GM19455 (cell line): ENCODE measurements at regions not wholly inside any gene's neighbourhood (a gene's known extent, or its start where the extent isn't known, plus 50 kb on each side); places are given as distances from the start of the nearest gene placed in this dataset.
"Not testable (repeated sequence)": the region's sequence is repeated elsewhere in the genome, so short reads cannot be mapped to it uniquely, and the experiment has no call there.

Source experiments
- ATAC-seq: cut with Tn5 transposase; IDR thresholded peaks from one replicate; pipeline ENCODE4 v1.9.1; 2021; ENCODE audit not compliant: unreplicated experiment

DNA sequence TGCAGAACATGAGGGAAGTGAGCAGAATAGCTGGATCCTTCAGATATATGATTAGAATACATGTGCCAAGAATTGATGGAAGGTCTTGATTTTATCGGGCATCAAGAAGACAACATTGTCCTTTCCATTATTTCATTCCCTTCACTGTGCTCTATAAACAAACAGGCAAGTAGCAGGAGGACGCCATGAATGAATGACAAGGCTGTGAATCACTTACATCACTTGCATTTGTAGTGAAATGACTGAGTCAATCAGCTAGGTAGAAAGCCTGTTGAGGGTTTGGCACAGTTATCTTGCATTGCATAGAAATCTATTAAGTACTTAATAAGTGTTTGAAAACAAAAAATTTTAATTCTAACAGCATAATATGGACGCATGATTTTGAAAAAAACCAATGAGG lies 548.8 kb upstream of the IZUMO3 start:
- ATAC-seq, result no peak

DNA sequence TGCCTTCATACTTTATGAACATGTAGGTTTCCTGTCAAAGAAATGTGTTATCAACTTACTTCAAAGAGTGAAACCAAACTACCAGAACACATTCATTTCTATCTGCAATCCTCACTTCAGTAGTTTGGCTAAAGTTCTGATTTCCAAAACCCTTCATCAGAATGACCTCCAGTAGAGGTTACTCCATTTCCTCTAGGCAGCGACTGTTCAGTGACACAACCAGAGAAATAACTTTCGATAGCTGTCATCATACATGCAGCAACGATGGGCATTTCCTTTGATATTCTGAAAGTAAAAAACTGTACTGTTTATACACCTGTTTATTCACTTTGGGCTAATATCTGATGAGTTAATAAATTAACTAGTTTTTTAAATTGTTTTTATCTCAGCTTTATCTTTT lies 532.5 kb upstream of the IZUMO3 start:
- ATAC-seq, result no peak

DNA sequence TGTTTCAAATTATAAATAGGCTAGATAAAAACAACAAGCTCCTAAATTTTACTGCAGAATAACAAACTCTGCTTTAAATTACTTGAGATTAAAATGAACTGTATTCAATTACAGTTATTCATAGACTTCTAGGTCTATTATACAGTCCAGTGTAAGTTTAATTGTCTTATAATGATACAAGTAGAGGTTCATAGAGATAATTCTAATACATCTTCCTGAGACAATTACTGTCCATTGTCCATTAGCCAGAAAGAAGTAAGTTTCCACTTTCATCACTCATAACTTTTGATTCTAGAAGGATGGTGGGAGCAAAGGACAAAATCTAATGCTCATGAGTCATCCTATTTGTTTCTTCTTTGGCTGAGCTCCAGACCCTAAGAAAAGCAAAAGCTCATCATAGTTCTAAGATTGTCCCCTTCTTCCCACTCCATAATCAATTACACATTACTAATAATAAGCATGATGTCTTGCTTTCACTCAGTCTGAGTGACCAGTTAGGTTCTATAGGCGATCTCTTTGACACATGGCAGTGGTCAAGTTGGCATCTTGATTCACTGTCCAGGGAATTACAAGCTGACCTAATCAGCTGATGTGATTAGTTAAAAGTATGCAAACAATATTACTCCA lies 502.5 kb upstream of the IZUMO3 start:
- no peak for ATAC-seq

DNA sequence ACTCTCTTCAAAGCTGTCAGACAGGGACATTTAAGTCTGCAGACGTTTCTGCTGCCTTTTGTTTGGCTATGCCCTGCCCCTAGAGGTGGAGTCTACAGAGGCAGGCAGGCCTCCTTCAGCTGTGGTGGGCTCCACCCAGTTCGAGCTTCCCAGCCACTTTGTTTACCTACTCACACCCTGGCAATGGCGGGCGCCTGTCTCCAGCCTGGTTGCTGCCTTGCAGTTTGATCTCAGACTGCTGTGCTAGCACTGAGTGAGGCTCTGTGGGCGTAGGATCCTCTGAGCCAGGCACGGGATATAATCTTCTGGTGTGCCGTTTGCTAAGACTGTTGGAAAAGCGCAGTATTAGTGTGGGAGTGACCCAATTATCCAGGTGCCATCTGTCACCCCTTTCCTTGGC lies 499.8 kb upstream of the IZUMO3 start:
- ATAC-seq, result not testable (repeated sequence)

DNA sequence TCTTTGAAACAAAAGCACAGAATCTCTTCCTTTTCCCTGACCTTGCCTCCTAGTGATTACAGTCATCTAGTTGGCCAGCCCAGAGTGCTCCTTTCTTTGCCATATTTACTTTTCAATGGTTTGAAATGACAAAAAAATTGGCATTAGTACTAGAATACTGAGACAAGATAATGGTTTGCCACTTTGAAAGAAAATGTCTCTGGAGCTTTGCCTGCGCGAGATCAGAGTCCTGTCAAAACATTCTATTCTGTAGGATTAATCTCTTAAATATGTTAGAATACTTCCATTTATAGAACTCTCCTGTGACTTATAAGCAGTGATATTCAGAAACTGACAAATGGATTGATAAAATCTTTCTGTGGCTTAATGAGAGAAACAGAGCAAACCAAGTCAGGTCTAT lies 484.0 kb upstream of the IZUMO3 start:
- no peak for ATAC-seq

DNA sequence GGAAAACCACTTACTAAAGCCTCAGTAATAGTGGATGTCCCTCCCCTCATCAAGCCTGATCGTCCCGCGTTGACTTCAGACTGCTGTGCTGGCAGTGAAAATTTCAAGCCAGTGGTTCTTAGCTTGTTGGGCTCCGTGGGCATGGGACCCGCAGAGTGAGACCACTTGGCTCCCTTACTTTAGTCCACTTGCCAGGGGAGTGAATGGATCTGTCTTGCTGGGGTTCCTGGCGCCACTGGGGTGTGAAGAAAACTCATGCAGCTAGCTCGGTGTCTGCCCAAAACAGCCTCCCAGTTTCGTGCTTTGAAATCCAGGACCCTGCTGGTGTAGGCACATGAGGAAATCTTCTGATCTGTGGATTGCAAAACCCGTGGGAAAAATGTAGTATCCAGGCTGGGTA lies 480.0 kb upstream of the IZUMO3 start:
- no peak for ATAC-seq

DNA sequence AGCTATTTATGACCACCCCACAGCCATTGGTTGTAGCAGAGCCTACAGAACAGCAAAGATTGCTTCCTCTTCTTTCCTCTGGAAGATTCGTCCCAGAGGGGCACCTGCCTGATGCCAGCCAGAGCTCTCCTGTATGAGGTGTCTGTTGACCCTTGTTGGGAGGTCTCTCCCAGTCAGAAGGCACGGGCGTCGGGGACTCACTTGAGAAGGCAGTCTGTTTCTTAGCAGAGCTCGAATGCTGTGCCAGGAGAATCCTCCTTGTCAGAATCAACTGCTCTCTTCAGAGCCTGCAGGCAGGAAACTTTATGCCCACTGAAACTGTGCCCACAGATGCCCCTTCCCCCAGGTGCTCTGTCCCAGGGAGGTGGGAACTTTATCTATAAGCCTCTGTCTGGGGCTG lies 479.5 kb upstream of the IZUMO3 start:
- ATAC-seq, result no peak

DNA sequence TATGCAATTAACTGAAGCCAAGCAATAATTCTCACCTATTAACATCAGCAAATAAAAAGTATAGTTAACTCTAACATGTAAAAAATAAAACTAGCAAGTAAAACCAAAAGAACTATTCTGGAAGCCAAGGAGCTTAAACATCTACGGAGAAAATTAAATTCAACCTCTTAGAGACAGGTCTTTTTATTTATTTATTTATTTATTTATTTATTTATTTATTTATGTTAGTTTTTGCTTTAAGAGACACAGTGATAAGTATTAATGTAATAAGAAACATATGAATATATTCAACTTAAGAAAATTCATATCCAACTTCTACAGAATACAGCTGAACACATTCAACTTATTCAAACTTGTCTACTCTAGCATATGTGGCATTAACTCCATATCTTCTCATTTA lies 472.1 kb upstream of the IZUMO3 start:
- no peak for ATAC-seq

DNA sequence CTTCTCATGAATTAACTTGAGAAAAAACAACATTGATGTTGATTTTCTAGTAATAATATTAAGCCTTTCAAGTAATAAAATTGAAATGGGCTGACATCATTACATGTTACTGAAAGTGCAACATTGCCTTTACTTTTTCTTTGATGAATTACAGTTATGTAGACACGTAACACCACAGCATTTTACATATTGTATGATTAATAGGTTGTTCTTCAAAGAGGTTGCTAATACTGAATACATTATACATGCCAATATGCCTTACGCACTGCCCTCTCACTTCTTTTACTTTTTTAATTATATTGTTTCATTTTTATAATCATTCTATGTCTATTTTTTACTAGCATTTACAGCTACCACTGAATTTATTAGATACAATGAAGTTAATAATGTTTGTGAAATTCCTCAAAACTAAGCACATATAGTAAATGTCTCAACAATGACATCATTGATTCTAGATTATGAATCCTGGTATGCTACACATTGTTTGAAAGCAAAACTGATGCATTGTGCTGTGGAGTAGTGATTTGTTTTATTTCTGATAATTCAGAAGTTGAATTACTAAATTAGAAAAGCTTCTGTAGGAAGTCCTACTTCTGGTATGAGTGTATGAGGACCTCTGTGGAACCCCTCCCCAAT lies 464.4 kb upstream of the IZUMO3 start:
- no peak for ATAC-seq

DNA sequence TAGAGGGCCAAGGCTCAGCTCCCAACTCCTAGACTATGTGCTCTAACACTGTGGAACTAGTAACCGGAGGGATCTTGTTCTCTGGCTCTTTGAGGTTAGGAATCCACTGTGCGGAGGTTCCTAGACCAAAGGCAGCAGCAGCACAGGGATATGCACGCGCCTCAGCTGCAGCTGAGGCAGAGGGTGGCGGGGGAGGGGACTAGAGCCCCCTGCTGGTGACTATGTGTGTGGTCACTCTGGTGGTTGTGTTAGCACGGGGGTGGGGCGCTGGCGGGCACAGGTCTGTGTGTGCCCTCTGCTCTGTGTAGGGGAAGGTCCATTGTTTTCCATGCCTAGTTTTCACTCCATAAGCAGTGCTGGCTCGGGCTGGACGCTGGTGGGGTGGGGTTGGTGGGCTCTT lies 458.0 kb upstream of the IZUMO3 start:
- ATAC-seq, result no peak

DNA sequence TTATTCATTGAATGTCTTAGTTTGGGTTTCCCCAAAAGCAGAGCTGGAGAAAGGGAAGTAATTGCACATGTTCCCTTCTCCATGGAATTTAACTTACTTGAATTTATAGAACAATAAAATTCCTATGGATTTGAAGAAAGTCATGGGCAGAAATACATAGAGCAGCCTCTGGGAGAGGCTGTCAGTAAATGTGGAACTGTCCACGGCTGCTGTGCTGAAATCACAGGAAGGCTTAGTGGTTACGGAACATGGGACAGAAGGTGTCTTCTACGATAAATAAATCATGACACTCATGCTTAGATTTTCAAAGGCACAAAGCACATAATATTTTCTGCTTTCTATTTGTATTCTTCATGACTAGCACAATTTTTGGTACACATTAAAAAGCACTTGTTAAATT lies 440.6 kb upstream of the IZUMO3 start:
- no peak for ATAC-seq

DNA sequence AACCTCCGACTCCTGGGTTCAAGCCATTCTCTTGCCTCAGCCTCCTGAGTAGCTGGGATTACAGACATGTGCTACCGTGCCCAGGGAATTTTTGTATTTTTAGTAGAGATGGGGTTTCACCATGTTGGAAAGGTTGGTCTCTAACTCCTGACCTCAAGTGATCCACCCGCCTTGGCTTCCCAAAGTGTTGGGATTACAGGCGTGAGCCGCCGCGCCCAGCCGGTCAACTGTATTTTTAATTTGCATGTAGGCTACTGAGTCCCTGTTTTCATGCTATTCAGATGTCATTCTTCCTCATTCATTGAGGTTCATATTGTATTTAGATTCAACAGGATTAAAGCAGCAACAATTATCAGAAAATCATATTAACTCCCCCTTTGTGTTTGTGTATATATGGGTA lies 425.1 kb upstream of the IZUMO3 start:
- not testable (repeated sequence) for ATAC-seq

DNA sequence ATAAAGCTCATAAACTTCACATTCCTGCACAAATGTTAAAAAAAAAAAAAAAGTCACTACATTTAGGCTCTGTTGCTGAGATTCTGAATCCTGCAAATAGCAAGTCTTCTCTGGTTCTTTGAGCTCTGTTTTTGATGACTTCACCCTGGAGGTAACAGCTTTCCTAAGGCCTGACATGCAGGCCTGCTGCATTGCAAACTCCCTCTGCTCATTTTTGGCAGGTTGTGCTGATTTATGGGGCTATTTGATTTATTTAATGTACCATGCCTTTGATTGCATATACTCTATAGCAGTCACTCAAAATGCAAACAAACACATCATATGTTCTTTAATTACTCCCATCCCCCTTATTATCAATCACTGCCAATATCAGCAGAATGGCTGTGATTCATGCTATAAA lies 416.1 kb upstream of the IZUMO3 start:
- ATAC-seq, result no peak

DNA sequence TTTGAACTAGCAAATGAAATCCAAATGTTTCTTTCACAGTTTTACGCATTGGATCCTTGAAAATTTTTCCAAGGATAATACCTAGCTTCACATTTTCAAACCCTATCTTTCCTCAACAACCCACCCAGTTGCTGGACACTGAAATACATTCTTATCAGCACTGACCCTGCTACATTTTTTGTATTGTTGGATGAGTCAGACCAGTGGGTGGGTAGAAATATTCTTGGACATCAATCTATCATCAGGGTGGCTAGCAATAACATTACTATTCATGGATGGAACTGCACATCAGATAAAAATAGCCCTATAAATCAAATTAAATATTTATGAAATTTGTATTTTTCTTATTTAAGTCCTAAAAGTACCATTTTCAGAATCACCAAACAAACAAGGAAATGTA lies 407.4 kb upstream of the IZUMO3 start:
- ATAC-seq, result no peak

DNA sequence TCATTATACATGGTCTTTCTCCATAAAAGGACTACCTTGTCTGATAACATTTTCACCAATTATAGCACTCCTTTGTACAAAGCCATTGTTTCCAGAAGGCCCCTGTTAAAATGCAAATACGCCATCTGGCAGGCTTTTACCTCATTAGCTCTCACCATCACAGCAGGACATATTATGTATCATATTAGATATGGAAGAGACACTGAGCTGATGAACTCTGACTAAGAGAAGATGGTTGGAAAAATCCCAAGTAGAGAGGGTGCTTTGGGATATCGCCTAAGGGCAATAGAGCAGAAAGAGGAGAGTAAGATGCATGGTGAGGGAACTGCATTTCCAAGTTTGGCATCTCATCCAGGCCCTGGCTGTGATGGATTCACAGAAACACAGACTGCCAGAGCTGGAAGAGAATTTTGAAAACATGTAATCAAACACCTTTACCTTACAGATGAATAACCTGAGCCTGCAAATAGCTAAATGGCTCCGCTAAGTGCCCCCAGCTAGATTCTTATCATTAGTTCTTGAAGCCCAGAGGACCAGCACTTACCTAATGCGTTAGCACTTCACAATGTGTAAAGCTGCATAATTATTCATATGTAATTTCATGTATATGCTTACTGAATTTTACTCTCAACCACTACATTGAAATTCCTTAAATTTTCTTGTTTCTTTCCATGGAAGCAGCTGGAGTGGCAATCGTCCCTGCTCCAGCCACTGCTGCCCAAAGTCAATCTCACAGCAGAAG lies 393.6 kb upstream of the IZUMO3 start:
- ATAC-seq, result no peak

DNA sequence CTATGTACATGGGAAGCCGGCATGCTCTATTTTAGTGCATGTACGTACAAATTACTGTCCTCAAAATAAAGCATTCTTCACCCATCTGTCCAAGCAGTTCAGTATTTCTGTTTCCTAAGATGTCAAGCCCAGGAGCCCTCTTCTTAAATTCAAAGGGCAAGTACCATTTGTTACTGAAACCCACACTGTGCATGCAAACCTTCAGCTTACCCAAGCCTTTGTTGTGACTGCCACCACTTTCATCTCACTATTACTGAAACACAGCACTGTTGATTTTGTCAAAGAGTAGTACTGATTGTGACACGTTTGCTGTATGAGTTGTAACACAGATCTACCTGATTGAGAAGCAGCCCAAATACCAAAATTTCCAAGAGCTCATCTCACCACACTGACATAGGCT lies 390.4 kb upstream of the IZUMO3 start:
- ATAC-seq, result no peak

DNA sequence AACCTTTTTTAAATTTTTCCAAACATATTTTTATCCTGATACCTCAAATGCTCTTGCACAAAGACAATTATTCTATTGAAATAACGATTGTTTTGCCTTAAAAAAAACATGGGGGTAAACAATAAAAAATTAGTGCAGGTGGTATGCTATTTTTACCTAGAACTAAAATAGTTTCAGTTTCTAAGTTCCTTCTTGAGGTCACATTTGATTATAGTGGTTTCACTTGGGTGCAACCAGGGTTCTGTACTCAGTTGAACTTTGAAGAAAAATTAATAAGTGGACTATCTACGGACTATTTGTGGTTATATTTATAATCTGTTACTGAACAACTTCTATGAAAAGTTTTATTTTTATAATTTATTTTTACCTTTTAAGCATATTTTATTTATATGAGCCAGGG lies 387.1 kb upstream of the IZUMO3 start:
- peak; percentile 58 for ATAC-seq

DNA sequence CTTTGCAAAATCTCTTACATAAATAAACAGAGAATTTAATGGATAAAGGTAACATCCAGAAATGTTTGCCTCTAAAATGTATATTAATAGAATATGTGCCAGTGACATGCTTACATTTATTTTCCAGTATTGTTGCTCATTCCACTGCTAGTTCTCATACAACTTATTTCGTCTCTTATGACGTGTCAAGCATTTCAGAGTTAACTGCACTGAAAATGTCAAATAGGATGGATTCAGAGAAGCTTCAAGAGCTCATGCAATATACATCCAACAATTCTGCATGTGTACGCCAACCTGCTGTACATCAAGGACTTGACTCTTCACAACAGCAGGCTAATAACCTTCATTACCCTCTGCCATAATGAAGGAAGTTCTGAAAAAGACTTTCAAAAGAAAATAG lies 386.2 kb upstream of the IZUMO3 start:
- ATAC-seq, result no peak

DNA sequence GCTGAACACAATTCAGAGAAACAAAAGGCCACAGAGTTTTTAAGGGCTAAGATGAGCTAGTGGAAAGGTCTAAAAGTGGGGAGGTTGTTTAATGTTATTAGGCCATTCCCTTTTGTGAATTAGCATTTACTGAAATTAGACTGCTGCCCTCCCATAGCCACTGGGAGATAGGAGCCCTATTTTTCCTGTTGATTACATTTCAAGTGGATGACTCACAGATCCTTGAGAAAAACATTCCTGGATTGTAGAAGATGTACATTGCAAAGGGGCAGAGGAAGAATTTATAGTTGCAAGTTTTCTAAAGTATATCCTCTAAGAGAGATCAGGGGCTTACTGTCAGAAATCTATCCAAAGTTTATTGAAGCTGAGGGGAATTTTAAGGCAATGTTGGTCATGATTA lies 367.1 kb upstream of the IZUMO3 start:
- no peak for ATAC-seq

DNA sequence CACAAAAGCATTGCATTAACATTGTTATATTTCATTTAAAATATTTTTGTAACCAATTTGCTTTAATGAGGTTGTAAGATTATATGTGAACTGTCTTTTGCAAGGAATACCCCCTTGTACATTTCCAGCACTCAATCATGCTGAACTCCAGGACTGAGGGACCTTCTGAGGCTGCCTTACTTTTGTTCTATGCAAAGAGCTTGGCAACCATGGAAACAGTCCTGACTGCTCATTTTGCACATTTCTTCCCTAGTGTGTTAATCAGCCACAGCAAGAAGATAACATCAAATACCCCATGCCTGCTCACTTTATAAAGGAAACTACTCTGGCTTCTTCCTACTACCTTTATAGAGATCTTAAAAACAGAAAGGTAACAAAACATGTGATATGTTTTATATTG lies 355.6 kb upstream of the IZUMO3 start:
- no peak for ATAC-seq

DNA sequence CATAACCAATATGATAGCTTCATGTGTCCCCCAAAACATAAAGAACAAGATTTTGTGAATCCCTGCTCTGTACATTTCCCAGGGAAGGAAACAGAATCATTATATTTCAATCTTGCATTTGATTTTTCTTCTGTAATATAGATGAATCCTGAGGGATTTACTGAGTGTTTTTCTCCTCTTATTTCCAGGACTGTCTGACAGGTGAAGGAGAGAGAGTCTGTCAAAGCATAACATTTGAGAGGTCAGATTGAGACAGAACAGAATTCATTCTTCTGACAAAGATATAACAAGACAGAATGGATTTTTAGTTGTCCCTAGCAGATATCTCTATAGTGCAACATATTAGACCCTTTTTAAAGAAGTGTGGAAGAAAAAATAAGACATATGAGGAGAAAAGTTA lies 354.5 kb upstream of the IZUMO3 start:
- ATAC-seq, result no peak

DNA sequence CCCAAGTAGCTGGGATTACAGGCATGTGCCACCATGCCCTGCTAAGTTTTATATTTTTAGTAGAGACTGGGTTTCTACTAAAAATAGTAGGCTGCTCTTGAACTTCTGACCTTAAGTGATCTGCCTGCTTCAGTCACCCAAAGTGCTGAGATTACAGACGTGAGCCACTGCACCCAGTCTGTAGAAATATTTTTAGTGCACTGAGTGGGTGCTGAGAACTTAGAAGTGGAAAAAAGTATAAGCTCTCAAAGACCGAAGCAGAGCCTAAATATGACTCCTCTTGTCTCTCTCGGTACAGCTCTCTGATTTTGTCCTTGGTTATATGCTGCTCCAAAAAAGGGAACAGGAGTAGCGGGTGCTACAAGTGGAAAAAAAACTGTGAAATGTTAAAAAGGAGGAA lies 353.8 kb upstream of the IZUMO3 start:
- ATAC-seq, result no peak

DNA sequence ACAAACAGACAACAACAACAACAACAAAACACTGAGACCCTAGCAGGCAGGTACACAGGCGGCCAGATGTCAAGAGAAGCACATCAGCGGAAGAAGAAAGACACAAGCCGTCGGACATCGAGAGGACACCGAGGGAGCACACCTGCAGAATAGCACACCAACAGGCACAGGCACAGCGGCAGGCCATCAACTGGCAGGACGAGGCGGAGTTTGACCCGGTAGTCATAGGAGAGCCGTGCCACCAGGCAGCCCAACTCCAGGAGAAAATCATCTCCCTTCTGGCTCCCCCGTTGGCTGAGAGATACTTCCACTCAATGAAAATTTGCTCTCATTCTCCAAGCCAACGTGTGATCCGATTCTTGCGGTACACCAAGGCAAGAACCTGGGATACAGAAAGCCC lies 352.1 kb upstream of the IZUMO3 start:
- no peak for ATAC-seq
